HG02759 (cell line): ENCODE measurements at regions not wholly inside any gene's neighbourhood (a gene's known extent, or its start where the extent isn't known, plus 50 kb on each side); places are given as distances from the start of the nearest gene placed in this dataset.
A peak's percentile ranks its signal among the peaks of the same experiment; 100 is the strongest.
"Not testable (repeated sequence)": the region's sequence is repeated elsewhere in the genome, so short reads cannot be mapped to it uniquely, and the experiment has no call there.

ENCODE experiments used
- ATAC-seq: cut with Tn5 transposase; IDR thresholded peaks from one replicate; pipeline ENCODE4 v1.9.1; 2021; ENCODE audit warnings: mild to moderate bottlenecking, moderate library complexity; ENCODE audit not compliant: unreplicated experiment

- no peak for ATAC-seq
These were observed 145.4 kb upstream of the TLE3 start for GRCh38 chr15:70242951-70243685.

- no peak for ATAC-seq
These were observed 144.0 kb upstream of the TLE3 start for GRCh38 chr15:70241561-70242320.

- ATAC-seq: no peak
These were observed 143.2 kb upstream of the TLE3 start for GRCh38 chr15:70240820-70241430.

- ATAC-seq: peak; percentile 70
These were observed 142.4 kb upstream of the TLE3 start for GRCh38 chr15:70240082-70240481.

GRCh38 chr15:70238917-70239316 lies 141.2 kb upstream of the TLE3 start:
- no peak for ATAC-seq

GRCh38 chr15:70237626-70238025 lies 139.9 kb upstream of the TLE3 start:
- ATAC-seq: no peak

- ATAC-seq: no peak
These were observed 138.8 kb upstream of the TLE3 start for GRCh38 chr15:70236341-70237086.

- ATAC-seq: no peak
These were observed 137.6 kb upstream of the TLE3 start for GRCh38 chr15:70235347-70235746.

GRCh38 chr15:70234256-70234905 lies 136.7 kb upstream of the TLE3 start:
- ATAC-seq: no peak

- ATAC-seq: no peak
These were observed 133.8 kb upstream of the TLE3 start for GRCh38 chr15:70231484-70231883.

GRCh38 chr15:70227918-70228317 lies 130.2 kb upstream of the TLE3 start:
- ATAC-seq: not testable (repeated sequence)

- ATAC-seq: no peak
These were observed 129.4 kb upstream of the TLE3 start for GRCh38 chr15:70227147-70227546.

- ATAC-seq: no peak
These were observed 128.7 kb upstream of the TLE3 start for GRCh38 chr15:70226337-70226980.

GRCh38 chr15:70225416-70225815 lies 127.7 kb upstream of the TLE3 start:
- ATAC-seq: no peak

GRCh38 chr15:70222606-70223005 lies 124.9 kb upstream of the TLE3 start:
- no peak for ATAC-seq

- no peak for ATAC-seq
These were observed 122.9 kb upstream of the TLE3 start for GRCh38 chr15:70220490-70221096.

GRCh38 chr15:70219966-70220365 lies 122.2 kb upstream of the TLE3 start:
- no peak for ATAC-seq

GRCh38 chr15:70219256-70219895 lies 121.7 kb upstream of the TLE3 start:
- no peak for ATAC-seq
